ENCODE measurements at regions not wholly inside any gene's neighbourhood (a gene's known extent, or its start where the extent isn't known, plus 50 kb on each side); places are given as distances from the start of the nearest gene placed in this dataset.

- no peak for DNase-seq
Measured at GRCh38 chr5:141745390-141745789, 63.4 kb upstream of the ARAP3 start.

- DNase-seq: peak; percentile 80
Measured at GRCh38 chr5:141743866-141744272, 61.8 kb upstream of the ARAP3 start.

- peak; percentile 67 for DNase-seq
Measured at GRCh38 chr5:141742866-141743851, 61.1 kb upstream of the ARAP3 start.

GRCh38 chr5:141742144-141742543, 60.1 kb upstream of the ARAP3 start:
- no peak for DNase-seq

- no peak for DNase-seq
Measured at GRCh38 chr5:141740885-141741284, 58.9 kb upstream of the ARAP3 start.

- DNase-seq: no peak
Measured at GRCh38 chr5:141737535-141737934, 55.5 kb upstream of the ARAP3 start.

- no peak for DNase-seq
Measured at GRCh38 chr5:141735823-141736222, 53.8 kb upstream of the ARAP3 start.

GRCh38 chr5:141734501-141735229, 52.6 kb upstream of the ARAP3 start:
- DNase-seq: peak; percentile 88

- no peak for DNase-seq
Measured at GRCh38 chr5:141733198-141733597, 51.2 kb upstream of the ARAP3 start.

- no peak for DNase-seq
Measured at GRCh38 chr5:141732417-141732816, 50.4 kb upstream of the ARAP3 start.

All from DMS53 (cell line).